K562 (cell line): ENCODE measurements at regions not wholly inside any gene's neighbourhood (a gene's known extent, or its start where the extent isn't known, plus 50 kb on each side); places are given as distances from the start of the nearest gene placed in this dataset.

ENCODE experiments used
- CHD2 ChIP-seq: IDR thresholded peaks from 2 replicates; pipeline ENCODE4 v1.6.1; 2011; ENCODE audit warnings: low read depth, low read length
- FOSL1 ChIP-seq: fragments of 200-800 bp; sonication (Bioruptor generic); conservative IDR thresholded peaks from 2 replicates; pipeline ENCODE4 v1.6.1; 2016; ENCODE audit warnings: missing genetic modification characterization, missing compliant biosample characterization
- FOXO4 ChIP-seq: fragments of 450-650 bp; formaldehyde crosslinking; IDR thresholded peaks from 2 replicates; pipeline ENCODE4 v1.4.0; 2020; ENCODE audit warnings: mild to moderate bottlenecking, moderate library complexity
- ID3 ChIP-seq, 2 experiments: fragments of 250-450 bp in 1 of 2; fragments of 450-650 bp in 1 of 2; sonication (Bioruptor Pico) in 1 of 2; IDR thresholded peaks; 2 replicates each; pipeline versions ENCODE4 v1.6.1 to v1.8.0; 2016 to 2021; ENCODE audit warnings: mild to moderate bottlenecking in 2 of 2, moderate library complexity in 2 of 2, missing compliant biosample characterization in 1 of 2, missing genetic modification characterization in 1 of 2
- IRF1 ChIP-seq: sonication (generic); formaldehyde crosslinking; IDR thresholded peaks from 2 replicates; pipeline ENCODE4 v1.8.0; 2022; ENCODE audit warnings: missing genetic modification reagents, mild to moderate bottlenecking, borderline replicate concordance
- OTX1 ChIP-seq: fragments of 450-650 bp; formaldehyde crosslinking; IDR thresholded peaks from 2 replicates; pipeline ENCODE4 v1.4.0; 2022; ENCODE audit warnings: mild to moderate bottlenecking
- PHF8 ChIP-seq: fragments of 200-600 bp; sonication (generic); IDR thresholded peaks from 2 replicates; pipeline ENCODE4 v1.6.1; 2012; ENCODE audit warnings: mixed run types, mild to moderate bottlenecking, inconsistent platforms, low read length, moderate library complexity, borderline replicate concordance
- SMAD1 ChIP-seq: fragments of 150-350 bp; IDR thresholded peaks from 2 replicates; pipeline ENCODE4 v1.6.1; 2014; ENCODE audit warnings: low read length, low read depth; ENCODE audit not compliant: partially characterized antibody
- SP2 ChIP-seq: IDR thresholded peaks from 2 replicates; pipeline ENCODE4 v1.6.1; 2011; ENCODE audit warnings: mild to moderate bottlenecking, low read depth, low read length, moderate library complexity; ENCODE audit not compliant: poor library complexity, severe bottlenecking; ENCODE audit errors: extremely low read depth
- SREBF2 ChIP-seq: sonication (generic); formaldehyde crosslinking; IDR thresholded peaks from 2 replicates; pipeline ENCODE4 v1.4.0; 2020; ENCODE audit warnings: mild to moderate bottlenecking, missing genetic modification reagents
- SRF ChIP-seq, 2 experiments: fragments of 250-450, 450-650 bp in 1 of 2; sonication (Bioruptor Pico) in 1 of 2; sonication (generic) in 1 of 2; formaldehyde crosslinking; IDR thresholded peaks; 2 replicates each; pipeline versions ENCODE4 v1.5.0 to v1.5.1; 2020 to 2022; ENCODE audit warnings: mild to moderate bottlenecking in 1 of 2, missing genetic modification reagents in 1 of 2
- SRSF7 ChIP-seq: fragments of 200-400 bp; formaldehyde crosslinking; optimal IDR thresholded peaks from 2 replicates; pipeline ENCODE3; 2017; ENCODE audit warnings: mild to moderate bottlenecking, low read depth, low read length
- ZNF175 ChIP-seq: fragments of 200-800 bp; sonication (Bioruptor generic); IDR thresholded peaks from 2 replicates; pipeline ENCODE4 v1.6.1; 2016; ENCODE audit warnings: low read depth, mild to moderate bottlenecking, missing genetic modification characterization, missing compliant biosample characterization
- ZNF23 ChIP-seq: fragments of 250-450 bp; sonication (Bioruptor Pico); IDR thresholded peaks from 2 replicates; pipeline ENCODE4 v1.4.0; 2020; ENCODE audit warnings: mild to moderate bottlenecking
- ZNF395 ChIP-seq: fragments of 200-800 bp; sonication (Bioruptor generic); IDR thresholded peaks from 2 replicates; pipeline ENCODE4 v1.6.1; 2017; ENCODE audit warnings: missing genetic modification characterization, missing compliant biosample characterization
- TF ChIP-seq, protein P1 (sequence below): sonication (generic); formaldehyde crosslinking; IDR thresholded peaks from 2 replicates; pipeline ENCODE4 v1.8.1; 2023; ENCODE audit warnings: mild to moderate bottlenecking, missing genetic modification reagents
- TF ChIP-seq, protein P2 (sequence below): fragments of 450-650 bp; IDR thresholded peaks from 2 replicates; pipeline ENCODE4 v1.6.1; 2018; ENCODE audit not compliant: partially characterized antibody

- TF ChIP-seq SREBF2 (CRISPR knock-in tag) (no peak), FOSL1 (tag) (peak; percentile 88), ZNF175 (peak; percentile 56; the same call in 1 of the 2 replicates), FOXO4 (no peak), ZNF395 (peak; percentile 88), SMAD1 (peak; percentile 73), CHD2 (no peak), IRF1 (CRISPR knock-in tag) (no peak), SRF (CRISPR knock-in tag; IDR thresholded peaks at IDR 0.05) (peak; percentile 80 to 98; a peak in 3 of 4 replicates), ID3 (CRISPR knock-in tag; IDR thresholded peaks at IDR 0.05) (no peak), ID3 (tag; IDR thresholded peaks at IDR 0.05) (no peak), SRSF7 (no peak), PHF8 (no peak), ZNF23 (no peak), OTX1 (CRISPR knock-in tag) (no peak), SP2 (no peak)
- TF ChIP-seq, protein P1, sequence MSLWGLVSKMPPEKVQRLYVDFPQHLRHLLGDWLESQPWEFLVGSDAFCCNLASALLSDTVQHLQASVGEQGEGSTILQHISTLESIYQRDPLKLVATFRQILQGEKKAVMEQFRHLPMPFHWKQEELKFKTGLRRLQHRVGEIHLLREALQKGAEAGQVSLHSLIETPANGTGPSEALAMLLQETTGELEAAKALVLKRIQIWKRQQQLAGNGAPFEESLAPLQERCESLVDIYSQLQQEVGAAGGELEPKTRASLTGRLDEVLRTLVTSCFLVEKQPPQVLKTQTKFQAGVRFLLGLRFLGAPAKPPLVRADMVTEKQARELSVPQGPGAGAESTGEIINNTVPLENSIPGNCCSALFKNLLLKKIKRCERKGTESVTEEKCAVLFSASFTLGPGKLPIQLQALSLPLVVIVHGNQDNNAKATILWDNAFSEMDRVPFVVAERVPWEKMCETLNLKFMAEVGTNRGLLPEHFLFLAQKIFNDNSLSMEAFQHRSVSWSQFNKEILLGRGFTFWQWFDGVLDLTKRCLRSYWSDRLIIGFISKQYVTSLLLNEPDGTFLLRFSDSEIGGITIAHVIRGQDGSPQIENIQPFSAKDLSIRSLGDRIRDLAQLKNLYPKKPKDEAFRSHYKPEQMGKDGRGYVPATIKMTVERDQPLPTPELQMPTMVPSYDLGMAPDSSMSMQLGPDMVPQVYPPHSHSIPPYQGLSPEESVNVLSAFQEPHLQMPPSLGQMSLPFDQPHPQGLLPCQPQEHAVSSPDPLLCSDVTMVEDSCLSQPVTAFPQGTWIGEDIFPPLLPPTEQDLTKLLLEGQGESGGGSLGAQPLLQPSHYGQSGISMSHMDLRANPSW (CRISPR knock-in tag): no peak
- TF ChIP-seq, protein P2, sequence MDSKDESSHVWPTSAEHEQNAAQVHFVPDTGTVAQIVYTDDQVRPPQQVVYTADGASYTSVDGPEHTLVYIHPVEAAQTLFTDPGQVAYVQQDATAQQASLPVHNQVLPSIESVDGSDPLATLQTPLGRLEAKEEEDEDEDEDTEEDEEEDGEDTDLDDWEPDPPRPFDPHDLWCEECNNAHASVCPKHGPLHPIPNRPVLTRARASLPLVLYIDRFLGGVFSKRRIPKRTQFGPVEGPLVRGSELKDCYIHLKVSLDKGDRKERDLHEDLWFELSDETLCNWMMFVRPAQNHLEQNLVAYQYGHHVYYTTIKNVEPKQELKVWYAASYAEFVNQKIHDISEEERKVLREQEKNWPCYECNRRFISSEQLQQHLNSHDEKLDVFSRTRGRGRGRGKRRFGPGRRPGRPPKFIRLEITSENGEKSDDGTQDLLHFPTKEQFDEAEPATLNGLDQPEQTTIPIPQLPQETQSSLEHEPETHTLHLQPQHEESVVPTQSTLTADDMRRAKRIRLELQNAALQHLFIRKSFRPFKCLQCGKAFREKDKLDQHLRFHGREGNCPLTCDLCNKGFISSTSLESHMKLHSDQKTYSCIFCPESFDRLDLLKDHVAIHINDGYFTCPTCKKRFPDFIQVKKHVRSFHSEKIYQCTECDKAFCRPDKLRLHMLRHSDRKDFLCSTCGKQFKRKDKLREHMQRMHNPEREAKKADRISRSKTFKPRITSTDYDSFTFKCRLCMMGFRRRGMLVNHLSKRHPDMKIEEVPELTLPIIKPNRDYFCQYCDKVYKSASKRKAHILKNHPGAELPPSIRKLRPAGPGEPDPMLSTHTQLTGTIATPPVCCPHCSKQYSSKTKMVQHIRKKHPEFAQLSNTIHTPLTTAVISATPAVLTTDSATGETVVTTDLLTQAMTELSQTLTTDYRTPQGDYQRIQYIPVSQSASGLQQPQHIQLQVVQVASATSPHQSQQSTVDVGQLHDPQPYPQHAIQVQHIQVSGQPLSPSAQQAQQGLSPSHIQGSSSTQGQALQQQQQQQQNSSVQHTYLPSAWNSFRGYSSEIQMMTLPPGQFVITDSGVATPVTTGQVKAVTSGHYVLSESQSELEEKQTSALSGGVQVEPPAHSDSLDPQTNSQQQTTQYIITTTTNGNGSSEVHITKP: no peak
Measured at GRCh38 chr16:79845734-79846135, 245.2 kb upstream of the MAF start (continued).
